GM23248 (cell line): ENCODE measurements at regions not wholly inside any gene's neighbourhood (a gene's known extent, or its start where the extent isn't known, plus 50 kb on each side); places are given as distances from the start of the nearest gene placed in this dataset.

Experiments used
- DNase-seq: peaks from one replicate; pipeline ENCODE4 v3.0.0-alpha.2; 2015
- H2AFZ ChIP-seq: fragments of 200-600 bp; sonication (generic); 2 replicates; pipeline ENCODE4 v1.6.1; 2016; ENCODE audit warnings: antibody characterized with exemption
- H3F3A ChIP-seq: fragments of 200-600 bp; sonication (generic); 2 replicates; pipeline ENCODE4 v1.6.1; 2016; ENCODE audit warnings: mild to moderate bottlenecking, antibody characterized with exemption, mixed run types; ENCODE audit not compliant: insufficient read depth
- H3K27ac ChIP-seq: fragments of 200-600 bp; sonication (generic); 2 replicates; pipeline ENCODE4 v1.5.1; 2016; ENCODE audit warnings: mild to moderate bottlenecking
- H3K27me3 ChIP-seq: fragments of 200-600 bp; sonication (generic); replicated peaks from 2 replicates; pipeline ENCODE4 v1.6.1; 2016; ENCODE audit warnings: mild to moderate bottlenecking; ENCODE audit not compliant: insufficient read depth
- H3K36me3 ChIP-seq: fragments of 200-600 bp; sonication (generic); 2 replicates; pipeline ENCODE4 v1.6.1; 2016; ENCODE audit warnings: low read depth, mild to moderate bottlenecking
- H3K4me1 ChIP-seq: fragments of 200-600 bp; sonication (generic); 2 replicates; pipeline ENCODE4 v1.6.1; 2016; ENCODE audit warnings: mild to moderate bottlenecking; ENCODE audit not compliant: insufficient read depth
- H3K4me2 ChIP-seq: fragments of 200-600 bp; sonication (generic); one replicate; pipeline ENCODE4 v1.6.1; 2016; ENCODE audit warnings: mild to moderate bottlenecking; ENCODE audit not compliant: unreplicated experiment
- H3K4me3 ChIP-seq: fragments of 200-600 bp; sonication (generic); 2 replicates; pipeline ENCODE4 v1.5.1; 2016; ENCODE audit warnings: mild to moderate bottlenecking
- H3K79me2 ChIP-seq: fragments of 200-600 bp; sonication (generic); 2 replicates; pipeline ENCODE4 v1.6.1; 2016; ENCODE audit warnings: mild to moderate bottlenecking; ENCODE audit not compliant: insufficient read depth
- H3K9ac ChIP-seq: fragments of 200-600 bp; sonication (generic); 2 replicates; pipeline ENCODE4 v1.6.1; 2016; ENCODE audit warnings: mild to moderate bottlenecking
- H3K9me2 ChIP-seq: fragments of 200-600 bp; sonication (generic); 2 replicates; pipeline ENCODE4 v1.6.1; 2016; ENCODE audit warnings: mixed run types, mild to moderate bottlenecking, moderate library complexity; ENCODE audit not compliant: insufficient read depth
- H3K9me3 ChIP-seq: fragments of 200-600 bp; sonication (generic); one replicate; pipeline ENCODE4 v1.6.1; 2017; ENCODE audit warnings: low read depth
- H4K20me1 ChIP-seq: fragments of 200-600 bp; sonication (generic); 2 replicates; pipeline ENCODE4 v1.6.0; 2016; ENCODE audit not compliant: insufficient read depth
- EZH2 ChIP-seq: fragments of 200-600 bp; sonication (generic); IDR thresholded peaks from 2 replicates; pipeline ENCODE4 v1.6.1; 2018; ENCODE audit warnings: antibody characterized with exemption, mild to moderate bottlenecking; ENCODE audit not compliant: insufficient read depth, poor library complexity, severe bottlenecking
- EZH2phosphoT487 ChIP-seq: fragments of 200-600 bp; sonication (generic); IDR thresholded peaks from 2 replicates; pipeline ENCODE4 v1.6.1; 2018; ENCODE audit warnings: antibody characterized with exemption, moderate library complexity, mild to moderate bottlenecking, low read depth; ENCODE audit not compliant: insufficient read depth
- WGBS, 2 experiments: methylation state at CpG; one replicate each; pipeline ENCODE4 v1.1.6; 2015 to 2017; ENCODE audit warnings: low lambda C conversion rate in 2 of 2, low coverage in 1 of 2; ENCODE audit errors: missing lambda C conversion rate in 2 of 2; 5-methylcytosine and 5-hydroxymethylcytosine counted together
- in situ Hi-C: fragments of 300-500 bp; cut with MboI; formaldehyde crosslinking; loops from 2 replicates; pipeline ENCODE4 v1.15.0; 2020

GRCh38 chr10:78617115-78617514 is 451.7 kb upstream of the ZMIZ1 start:
- Histone ChIP-seq H3K9me2 (no peaks in the 10 kb centered on the region), H3K27me3 (peaks cover 24% of the 10 kb centered on the region), H4K20me1 (no peaks in the 10 kb centered on the region), H3K9me3 (no peaks in the 10 kb centered on the region), H3K27ac (no peak overlapping the region), H3K4me1 (no peaks in the 10 kb centered on the region), H3K9ac (no peak overlapping the region), H3K79me2 (no peaks in the 10 kb centered on the region), H3K4me2 (no peak overlapping the region), H2AFZ (no peak overlapping the region), H3F3A (no peaks in the 10 kb centered on the region), H3K4me3 (no peak overlapping the region), H3K36me3 (no peaks in the 10 kb centered on the region)
- no peak for DNase-seq
- TF ChIP-seq EZH2 (no peak), EZH2phosphoT487 (no peak)
- 78 to 83% methylated on average over 3 of the region's 3 CpGs for WGBS, 2 experiments
- in situ Hi-C loops, result no loop called here

GRCh38 chr10:78617631-78618030 is 451.1 kb upstream of the ZMIZ1 start:
- DNase-seq, result no peak
- H3K9ac ChIP-seq, result no peak overlapping the region
- H3F3A ChIP-seq, result no peaks in the 10 kb centered on the region
- no peak overlapping the region for H2AFZ ChIP-seq
- no peaks in the 10 kb centered on the region for H3K36me3 ChIP-seq
- H3K9me3 ChIP-seq, result no peaks in the 10 kb centered on the region
- 79 to 88% methylated on average over 5 of the region's 5 CpGs for WGBS, 2 experiments
- no peak overlapping the region for H3K27ac ChIP-seq
- no peaks in the 10 kb centered on the region for H4K20me1 ChIP-seq
- TF ChIP-seq EZH2phosphoT487 (no peak), EZH2 (no peak)
- H3K4me3 ChIP-seq, result no peak overlapping the region
- H3K4me2 ChIP-seq, result no peak overlapping the region
- in situ Hi-C loops, result no loop called here
- no peaks in the 10 kb centered on the region for H3K4me1 ChIP-seq
- no peaks in the 10 kb centered on the region for H3K79me2 ChIP-seq
- H3K27me3 ChIP-seq, result peaks cover 24% of the 10 kb centered on the region
- no peaks in the 10 kb centered on the region for H3K9me2 ChIP-seq

- Histone ChIP-seq H2AFZ (no peak overlapping the region), H4K20me1 (no peaks in the 10 kb centered on the region), H3K4me3 (no peak overlapping the region), H3K9ac (no peak overlapping the region), H3K4me2 (no peak overlapping the region), H3K9me3 (no peaks in the 10 kb centered on the region), H3K9me2 (no peaks in the 10 kb centered on the region), H3F3A (no peaks in the 10 kb centered on the region), H3K27ac (no peak overlapping the region), H3K36me3 (no peaks in the 10 kb centered on the region), H3K79me2 (no peaks in the 10 kb centered on the region), H3K4me1 (no peaks in the 10 kb centered on the region), H3K27me3 (peaks cover 24% of the 10 kb centered on the region)
- TF ChIP-seq EZH2phosphoT487 (no peak), EZH2 (no peak)
- 80 to 91% methylated on average over 4 of the region's 4 CpGs for WGBS, 2 experiments
- DNase-seq, result no peak
- in situ Hi-C loops, result no loop called here
These were observed 450.7 kb upstream of the ZMIZ1 start for GRCh38 chr10:78618050-78618449.

GRCh38 chr10:78619115-78619851 is 449.5 kb upstream of the ZMIZ1 start:
- Histone ChIP-seq H3K79me2 (no peaks in the 10 kb centered on the region), H3K4me3 (no peak overlapping the region), H3K27ac (no peak overlapping the region), H4K20me1 (no peaks in the 10 kb centered on the region), H3F3A (peaks cover 11% of the 10 kb centered on the region), H3K9me3 (no peaks in the 10 kb centered on the region), H3K9ac (no peak overlapping the region), H3K4me2 (no peak overlapping the region), H2AFZ (no peak overlapping the region), H3K27me3 (peaks cover 24% of the 10 kb centered on the region), H3K9me2 (no peaks in the 10 kb centered on the region), H3K4me1 (peaks cover 11% of the 10 kb centered on the region), H3K36me3 (no peaks in the 10 kb centered on the region)
- TF ChIP-seq EZH2 (no peak), EZH2phosphoT487 (no peak)
- in situ Hi-C loops, result no loop called here
- 51 to 62% methylated on average over 6 of the region's 6 CpGs for WGBS, 2 experiments
- DNase-seq, result no peak

- no peaks in the 10 kb centered on the region for H3K79me2 ChIP-seq
- no peaks in the 10 kb centered on the region for H3K9me2 ChIP-seq
- no peak overlapping the region for H3K27ac ChIP-seq
- H3K4me3 ChIP-seq, result no peak overlapping the region
- no peak overlapping the region for H3K9ac ChIP-seq
- DNase-seq, result no peak
- in situ Hi-C loops, result no loop called here
- TF ChIP-seq EZH2phosphoT487, result no peak
- TF ChIP-seq EZH2, result no peak
- H2AFZ ChIP-seq, result no peak overlapping the region
- no peaks in the 10 kb centered on the region for H3K36me3 ChIP-seq
- 79 to 83% methylated on average over 4 of the region's 4 CpGs for WGBS, 2 experiments
- no peaks in the 10 kb centered on the region for H4K20me1 ChIP-seq
- H3K27me3 ChIP-seq, result peaks cover 24% of the 10 kb centered on the region
- H3K9me3 ChIP-seq, result no peaks in the 10 kb centered on the region
- no peak overlapping the region for H3K4me2 ChIP-seq
- H3F3A ChIP-seq, result peaks cover 16% of the 10 kb centered on the region
- peaks cover 14% of the 10 kb centered on the region for H3K4me1 ChIP-seq
These were observed 448.9 kb upstream of the ZMIZ1 start for GRCh38 chr10:78619896-78620295.
